ENCODE measurements at regions not wholly inside any gene's neighbourhood (a gene's known extent, or its start where the extent isn't known, plus 50 kb on each side); places are given as distances from the start of the nearest gene placed in this dataset.

GRCh38 chr3:171956181-171956683, 83.1 kb upstream of the FNDC3B start:
- DNase-seq (ENCODE audit: low spot score), result no peak

DNA sequence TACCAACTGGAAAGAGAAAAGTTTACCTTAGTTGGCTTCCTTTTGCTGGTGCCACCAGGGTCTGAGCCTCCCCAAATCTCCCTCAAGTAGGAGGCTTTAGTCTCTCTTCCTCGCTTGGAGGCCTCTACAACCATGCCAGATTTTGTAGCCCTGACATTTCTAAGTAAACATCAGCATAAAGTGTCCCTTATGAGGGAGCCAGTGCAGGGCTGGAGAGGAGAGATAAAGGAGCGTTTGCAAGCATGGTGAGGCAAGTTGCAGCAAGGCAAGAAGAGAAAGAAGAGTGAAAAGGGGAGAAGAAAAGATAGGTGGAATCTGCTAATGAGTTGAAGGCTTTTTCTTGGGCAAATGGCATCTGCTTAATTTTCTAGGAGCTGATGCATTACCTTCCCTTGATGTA, 82.7 kb upstream of the FNDC3B start:
- DNase-seq (ENCODE audit: low spot score), result no peak

GRCh38 chr3:171959532-171960089, 79.8 kb upstream of the FNDC3B start:
- DNase-seq (ENCODE audit: low spot score), result no peak

- no peak for DNase-seq (ENCODE audit: low spot score)
Measured at GRCh38 chr3:171960159-171960558, 79.2 kb upstream of the FNDC3B start.

DNA sequence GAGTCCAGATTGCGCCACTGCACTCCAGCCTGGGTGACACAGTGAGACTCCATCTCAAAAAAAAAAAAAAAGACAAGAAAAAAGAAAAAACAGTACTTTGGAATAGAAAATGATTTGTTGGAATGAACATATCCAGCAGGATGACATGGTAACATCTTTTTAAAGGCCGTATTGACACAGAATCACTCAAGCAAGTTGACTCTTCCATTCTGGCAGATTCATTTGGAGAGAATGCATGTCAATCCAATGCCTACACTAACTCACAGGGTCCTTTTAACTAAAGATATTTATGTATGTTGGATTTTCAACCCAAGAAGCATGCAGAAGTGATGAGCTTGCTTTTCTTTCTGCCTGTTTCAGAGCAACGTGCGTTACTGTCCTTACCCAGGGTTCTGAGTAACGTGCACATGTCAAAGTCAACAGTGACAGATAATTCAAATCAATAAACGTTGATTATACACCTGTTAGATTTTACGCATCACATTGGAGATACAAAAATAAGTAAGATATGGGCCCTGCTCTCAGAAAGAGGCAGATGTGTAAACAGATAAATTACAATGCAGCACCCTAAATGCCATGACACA, 77.1 kb upstream of the FNDC3B start:
- DNase-seq (ENCODE audit: low spot score), result no peak

GRCh38 chr3:171963546-171963945, 75.8 kb upstream of the FNDC3B start:
- no peak for DNase-seq (ENCODE audit: low spot score)

DNA sequence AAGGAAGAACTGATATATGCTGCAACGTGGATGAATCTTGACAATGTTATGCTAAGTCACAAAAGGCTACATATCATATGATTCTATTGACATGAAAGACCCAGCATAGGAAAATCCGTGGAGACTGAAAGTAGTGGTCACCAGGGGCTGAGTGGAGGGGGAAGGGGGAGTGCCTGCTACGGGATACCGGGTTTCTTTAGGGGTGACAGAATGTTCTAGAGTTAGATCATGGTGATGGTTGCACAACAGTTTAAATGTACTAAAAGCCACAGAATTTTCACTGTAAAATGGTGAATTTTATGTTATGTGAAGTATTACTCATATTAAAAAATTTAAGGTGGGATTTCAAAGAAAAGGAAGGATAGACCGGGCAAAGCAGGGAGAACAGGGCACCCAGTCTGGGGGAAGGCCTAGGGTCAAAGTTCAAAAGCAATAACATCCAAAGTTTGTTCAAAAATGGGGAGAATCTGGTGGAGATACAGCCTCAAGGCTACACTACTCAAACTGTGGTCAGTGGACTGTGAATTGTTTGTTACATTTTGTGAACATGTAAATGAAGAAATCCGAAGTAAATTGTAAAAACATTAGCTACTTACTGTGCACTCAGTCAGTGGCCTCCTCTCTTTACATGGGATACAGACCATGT, 74.2 kb upstream of the FNDC3B start:
- no peak for DNase-seq (ENCODE audit: low spot score)

GRCh38 chr3:171966533-171967136, 72.7 kb upstream of the FNDC3B start:
- DNase-seq (ENCODE audit: low spot score), result no peak

- DNase-seq (ENCODE audit: low spot score), result peak; percentile 72
Measured at GRCh38 chr3:171967137-171967783, 72.1 kb upstream of the FNDC3B start.

DNA sequence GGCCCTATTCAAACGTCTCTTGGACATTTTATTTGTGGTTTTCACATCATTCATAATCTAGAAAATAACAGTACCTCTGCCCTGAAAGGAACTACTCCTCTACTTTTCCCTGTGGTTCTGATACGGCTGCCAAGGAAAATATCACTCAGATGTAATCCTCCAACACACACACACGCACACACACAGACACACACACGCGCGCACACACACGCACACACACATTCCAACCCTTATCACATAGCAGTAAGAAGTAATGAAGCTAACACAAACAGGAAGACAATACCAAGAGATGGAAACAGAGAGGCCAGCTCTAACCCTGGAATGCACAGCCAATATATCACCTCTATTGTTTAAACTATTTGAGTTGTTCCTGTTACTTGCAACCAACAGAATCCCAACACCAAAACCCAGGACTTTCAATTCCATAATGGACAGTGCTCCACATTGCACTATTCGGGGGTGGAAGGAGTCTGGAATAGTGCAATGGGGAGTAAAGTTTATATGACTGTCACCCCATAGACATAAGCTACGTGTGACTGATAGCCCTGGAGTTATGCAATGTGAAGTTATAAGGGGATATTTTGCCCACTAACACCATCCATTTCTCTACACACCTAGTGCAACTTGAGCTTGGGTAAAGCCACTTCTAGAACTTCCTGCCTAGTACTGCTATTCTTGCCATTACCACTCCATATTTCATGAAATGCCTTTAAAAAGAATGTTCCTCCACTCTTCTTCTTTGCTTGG, 71.3 kb upstream of the FNDC3B start:
- no peak for DNase-seq (ENCODE audit: low spot score)

DNA sequence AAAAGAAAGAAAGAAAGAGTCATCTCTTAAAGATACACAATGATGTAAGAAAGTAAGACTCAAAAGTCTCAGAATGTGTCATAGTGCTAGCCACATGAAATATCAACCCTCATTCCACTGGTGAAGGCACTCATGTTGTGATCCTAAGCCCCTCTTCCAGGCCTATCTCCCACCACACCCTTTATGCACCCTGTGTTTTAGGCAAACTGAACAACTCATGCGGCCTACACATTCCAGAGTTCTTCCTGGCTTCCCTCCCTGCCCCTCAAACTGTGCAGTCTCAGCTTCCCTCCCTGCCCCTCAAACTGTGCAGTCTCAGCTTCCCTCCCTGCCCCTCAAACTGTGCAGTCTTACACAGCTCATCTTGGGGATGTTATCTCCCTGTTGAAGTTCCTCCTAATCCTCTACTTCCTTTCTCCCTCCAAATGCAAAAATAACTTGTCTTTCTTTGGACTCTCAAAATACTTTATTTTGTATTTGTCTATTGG, 69.0 kb upstream of the FNDC3B start:
- DNase-seq (ENCODE audit: low spot score), result no peak

GRCh38 chr3:171971919-171972514, 67.4 kb upstream of the FNDC3B start:
- no peak for DNase-seq (ENCODE audit: low spot score)

GRCh38 chr3:171972871-171973348, 66.5 kb upstream of the FNDC3B start:
- DNase-seq (ENCODE audit: low spot score), result no peak

DNA sequence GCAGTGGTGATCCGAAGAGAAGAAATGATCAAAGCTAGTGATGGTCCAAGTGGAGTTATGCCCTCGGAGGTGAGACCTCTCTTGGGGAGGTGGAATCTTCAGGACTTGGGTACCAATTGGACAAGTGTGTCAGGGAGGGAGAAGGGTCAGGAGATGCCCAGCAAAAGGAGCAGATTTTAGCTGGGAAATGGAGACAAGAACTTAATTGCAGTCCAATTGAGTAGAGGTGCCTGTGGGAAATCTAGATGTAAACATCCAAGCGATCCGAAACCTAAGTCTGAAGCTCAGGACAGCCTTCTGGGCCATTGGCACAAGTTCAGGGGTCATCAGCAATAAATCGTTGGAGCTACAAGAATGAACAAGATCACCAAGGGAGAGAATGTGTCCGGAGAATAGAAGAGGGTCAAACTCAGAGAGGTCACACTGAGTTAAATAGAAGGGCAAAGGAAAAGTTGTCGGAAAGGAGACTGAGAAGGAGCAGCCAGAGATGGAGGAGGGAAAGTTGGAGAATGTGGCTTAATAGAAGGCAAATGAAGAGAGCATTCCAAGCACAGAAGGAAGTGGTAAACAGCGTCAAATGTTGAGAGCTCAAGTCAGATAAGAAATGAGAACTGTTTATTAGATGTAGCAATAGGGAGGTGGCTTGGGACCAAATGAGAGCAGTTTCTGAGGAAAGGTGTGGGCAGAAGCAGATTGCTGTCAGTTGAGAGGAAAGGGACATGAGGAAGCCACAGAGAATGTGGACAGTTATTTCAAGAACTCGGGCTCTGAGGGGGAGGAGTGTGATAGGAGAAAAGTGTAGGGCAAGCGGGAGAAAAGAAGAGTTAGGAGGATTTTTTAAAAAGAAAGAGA, 64.2 kb upstream of the FNDC3B start:
- DNase-seq (ENCODE audit: low spot score), result peak; percentile 46

DNA sequence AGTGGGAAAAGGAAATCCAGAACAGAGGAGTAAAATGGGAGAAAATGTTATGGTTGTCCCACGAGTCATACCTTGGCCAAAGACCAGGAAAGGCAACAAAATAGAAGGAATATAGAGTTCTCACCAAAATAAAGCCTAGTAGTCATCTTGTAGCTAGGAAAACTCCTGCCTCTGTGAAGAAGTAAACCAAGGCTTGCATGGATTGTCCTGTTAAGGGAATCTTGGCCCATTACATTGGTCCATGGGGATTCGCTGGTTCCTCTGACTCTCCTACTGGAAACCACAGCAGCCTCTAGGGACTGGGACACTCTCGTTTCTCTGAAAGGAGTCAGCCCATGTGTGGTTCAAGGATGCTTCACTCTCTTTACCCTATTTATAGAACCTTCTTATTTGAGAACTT, 62.9 kb upstream of the FNDC3B start:
- DNase-seq (ENCODE audit: low spot score), result peak; percentile 42

DNA sequence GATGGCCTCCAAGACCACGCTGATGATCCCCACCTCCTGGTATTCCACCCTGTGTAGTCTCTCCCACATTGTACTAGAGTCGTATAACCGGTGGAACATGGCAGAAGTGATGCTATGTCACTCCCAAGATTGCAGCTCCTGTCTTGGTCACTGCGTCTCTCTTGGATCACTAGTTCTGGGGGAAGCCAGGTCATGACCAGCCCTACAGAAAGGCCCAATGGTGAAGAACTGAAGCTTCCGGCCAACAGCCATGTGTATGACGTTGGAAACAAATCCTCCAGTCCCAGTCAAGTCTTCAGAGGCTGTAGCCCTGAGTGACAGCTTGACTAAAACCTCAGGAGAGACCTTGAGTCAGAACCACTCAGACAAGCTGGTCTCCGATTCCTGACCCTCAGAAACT, 61.9 kb upstream of the FNDC3B start:
- DNase-seq (ENCODE audit: low spot score), result no peak

GRCh38 chr3:171977860-171978259, 61.5 kb upstream of the FNDC3B start:
- no peak for DNase-seq (ENCODE audit: low spot score)

GRCh38 chr3:171978390-171978789, 61.0 kb upstream of the FNDC3B start:
- DNase-seq (ENCODE audit: low spot score), result no peak

- DNase-seq (ENCODE audit: low spot score), result no peak
Measured at GRCh38 chr3:171979081-171979480, 60.3 kb upstream of the FNDC3B start.
